Tibial nerve (tissue), 3 donors: ENCODE measurements at regions not wholly inside any gene's neighbourhood (a gene's known extent, or its start where the extent isn't known, plus 50 kb on each side); places are given as distances from the start of the nearest gene placed in this dataset.

Experiments
- POLR2A ChIP-seq, 2 donors: fragments of 450-650 bp; IDR thresholded peaks; one replicate each; pipeline ENCODE4 v1.6.1; 2017; ENCODE audit warnings: antibody characterized with exemption in 2 of 2, mild to moderate bottlenecking in 2 of 2, moderate library complexity in 2 of 2
- TF ChIP-seq, protein P1 (sequence below), 5 experiments: fragments of 200-600 bp in 3 of 5; fragments of 450-650 bp in 2 of 5; sonication (generic) in 3 of 5; IDR thresholded peaks; one replicate each; pipeline ENCODE4 v1.5.1; 2016 to 2019; ENCODE audit warnings: antibody characterized with exemption in 5 of 5, mild to moderate bottlenecking in 3 of 5, moderate library complexity in 2 of 5

DNA sequence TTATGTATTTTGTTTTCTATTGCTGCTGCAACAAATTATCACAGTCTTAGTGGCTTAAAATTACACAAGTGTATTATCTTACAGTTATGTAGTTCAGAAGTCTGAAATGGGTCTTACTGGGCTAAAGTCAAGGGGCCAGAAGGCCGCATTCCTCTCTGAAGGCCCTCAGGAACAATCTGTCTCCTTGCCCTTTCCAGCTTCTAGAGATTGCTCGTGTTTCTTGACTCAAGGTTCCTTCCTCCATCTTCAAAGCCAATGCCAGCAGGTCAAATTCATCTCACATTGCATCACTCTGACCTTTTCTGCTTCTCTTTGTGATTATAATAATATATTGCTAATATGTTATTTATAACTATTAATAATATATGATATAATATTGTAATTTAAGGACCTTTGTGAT lies 97.1 kb downstream of the DIRAS3 start:
- TF ChIP-seq, protein P1, sequence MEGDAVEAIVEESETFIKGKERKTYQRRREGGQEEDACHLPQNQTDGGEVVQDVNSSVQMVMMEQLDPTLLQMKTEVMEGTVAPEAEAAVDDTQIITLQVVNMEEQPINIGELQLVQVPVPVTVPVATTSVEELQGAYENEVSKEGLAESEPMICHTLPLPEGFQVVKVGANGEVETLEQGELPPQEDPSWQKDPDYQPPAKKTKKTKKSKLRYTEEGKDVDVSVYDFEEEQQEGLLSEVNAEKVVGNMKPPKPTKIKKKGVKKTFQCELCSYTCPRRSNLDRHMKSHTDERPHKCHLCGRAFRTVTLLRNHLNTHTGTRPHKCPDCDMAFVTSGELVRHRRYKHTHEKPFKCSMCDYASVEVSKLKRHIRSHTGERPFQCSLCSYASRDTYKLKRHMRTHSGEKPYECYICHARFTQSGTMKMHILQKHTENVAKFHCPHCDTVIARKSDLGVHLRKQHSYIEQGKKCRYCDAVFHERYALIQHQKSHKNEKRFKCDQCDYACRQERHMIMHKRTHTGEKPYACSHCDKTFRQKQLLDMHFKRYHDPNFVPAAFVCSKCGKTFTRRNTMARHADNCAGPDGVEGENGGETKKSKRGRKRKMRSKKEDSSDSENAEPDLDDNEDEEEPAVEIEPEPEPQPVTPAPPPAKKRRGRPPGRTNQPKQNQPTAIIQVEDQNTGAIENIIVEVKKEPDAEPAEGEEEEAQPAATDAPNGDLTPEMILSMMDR (IDR thresholded peaks at IDR 0.05) = no peak
- TF ChIP-seq POLR2A (IDR thresholded peaks at IDR 0.05) = no peak
